HT1080 (cell line): ENCODE measurements at regions not wholly inside any gene's neighbourhood (a gene's known extent, or its start where the extent isn't known, plus 50 kb on each side); places are given as distances from the start of the nearest gene placed in this dataset. TPM values are rescaled to one million over a fixed set of nuclear protein-coding genes. Genes with fewer than 3 reads are reported as not detected.

Experiments
- DNase-seq: peaks from one replicate; pipeline ENCODE4 v3.0.0-alpha.2; 2015; ENCODE audit warnings: low read depth
- small RNA-seq: library from RNA; depleted of rRNA; stranded (forward); fragments of <200 nt; gene quantifications from one replicate; pipeline ENCODE3, GENCODE V24; 2014

DNA sequence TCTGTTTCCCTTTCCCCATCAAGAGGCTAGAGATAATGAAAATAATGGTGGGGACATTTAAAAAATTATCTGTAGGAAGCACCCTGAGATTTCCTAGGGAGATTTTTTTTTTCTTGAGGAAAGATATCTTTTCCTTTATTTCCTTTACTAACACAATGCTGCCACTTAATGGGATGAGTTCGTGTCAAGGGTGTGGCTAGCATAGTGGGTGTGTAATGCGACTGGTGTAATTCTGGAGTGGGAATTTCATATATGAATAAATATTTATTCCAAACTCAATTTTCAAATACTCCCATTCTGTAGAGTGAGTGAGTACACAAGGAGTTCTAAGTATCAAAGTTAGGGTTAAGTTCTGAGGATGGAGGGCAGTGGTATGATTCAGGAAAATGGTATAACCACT is 66.1 kb upstream of the GALNT15 start:
- DNase-seq, result no peak

DNA sequence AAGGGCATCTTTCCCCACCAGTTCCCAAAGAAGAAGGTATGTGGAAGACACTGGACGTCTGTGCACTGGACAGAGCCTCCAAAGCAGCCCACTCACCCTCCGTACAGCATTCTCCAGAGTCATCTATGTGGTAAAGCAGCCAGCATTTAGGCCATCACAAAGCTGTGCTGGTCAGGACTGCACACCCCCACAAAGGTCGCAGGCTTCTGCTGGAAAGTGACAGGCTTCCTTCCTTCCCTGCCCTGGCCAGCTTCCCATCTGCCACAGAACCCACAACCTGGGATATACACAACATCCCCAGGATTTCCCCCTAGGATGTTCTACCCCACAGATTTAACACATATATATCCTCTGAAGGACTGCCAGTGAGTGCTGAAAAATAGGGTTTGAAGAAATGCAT is 64.6 kb upstream of the GALNT15 start:
- no peak for DNase-seq

GRCh38 chr3:16112910-16113504 is 61.5 kb upstream of the GALNT15 start:
- DNase-seq, result peak; percentile 64

GRCh38 chr3:16113704-16114103 is 60.8 kb upstream of the GALNT15 start:
- DNase-seq, result peak; percentile 69

GRCh38 chr3:16114429-16114828 is 60.1 kb upstream of the GALNT15 start:
- no peak for DNase-seq

GRCh38 chr3:16114930-16115329 is 59.5 kb upstream of the GALNT15 start:
- no peak for DNase-seq

DNA sequence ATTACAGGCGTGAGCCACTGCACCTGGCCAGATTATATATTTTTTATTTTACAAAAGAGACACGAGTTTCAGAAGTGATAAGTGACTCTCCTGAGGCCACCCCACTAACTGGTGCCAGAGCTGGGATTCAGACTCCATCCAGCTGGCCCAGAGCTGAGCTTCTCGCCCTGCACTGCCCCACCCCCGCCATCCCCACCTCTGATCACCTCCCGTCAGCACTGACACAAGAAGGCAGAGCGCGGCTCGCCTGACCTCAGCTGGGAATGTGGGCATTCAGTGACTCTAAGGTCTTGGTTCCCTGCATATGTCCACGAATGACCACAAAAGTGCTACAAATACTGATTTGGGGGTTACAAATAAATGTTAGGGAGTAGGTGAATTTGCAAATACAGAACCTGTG is 56.1 kb upstream of the GALNT15 start:
- no peak for DNase-seq

DNA sequence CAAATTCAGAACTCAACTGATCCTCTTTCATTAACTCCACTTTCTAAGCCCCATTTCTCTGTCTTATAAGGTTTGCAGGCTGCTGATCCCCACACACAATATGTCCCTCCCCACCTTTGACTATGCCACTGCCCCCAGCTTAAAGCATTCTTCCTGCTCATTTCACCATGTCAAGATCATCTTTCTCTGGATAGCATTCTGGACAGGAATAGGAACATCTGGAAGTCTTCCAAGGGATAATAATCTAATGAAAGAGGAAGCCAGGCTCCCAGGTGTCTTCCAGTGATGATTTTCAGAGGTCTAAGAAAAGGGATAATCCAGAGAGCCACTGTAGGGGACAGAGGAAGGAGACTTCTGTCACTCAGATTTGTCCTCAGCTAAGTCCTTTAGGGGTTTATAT is 54.6 kb upstream of the GALNT15 start:
- DNase-seq, result no peak

- DNase-seq, result no peak
These were observed 53.1 kb upstream of the GALNT15 start for GRCh38 chr3:16121391-16121790.

GRCh38 chr3:16122155-16122554 is 52.3 kb upstream of the GALNT15 start:
- DNase-seq, result no peak

GRCh38 chr3:16122661-16123060 is 51.8 kb upstream of the GALNT15 start:
- no peak for DNase-seq

DNA sequence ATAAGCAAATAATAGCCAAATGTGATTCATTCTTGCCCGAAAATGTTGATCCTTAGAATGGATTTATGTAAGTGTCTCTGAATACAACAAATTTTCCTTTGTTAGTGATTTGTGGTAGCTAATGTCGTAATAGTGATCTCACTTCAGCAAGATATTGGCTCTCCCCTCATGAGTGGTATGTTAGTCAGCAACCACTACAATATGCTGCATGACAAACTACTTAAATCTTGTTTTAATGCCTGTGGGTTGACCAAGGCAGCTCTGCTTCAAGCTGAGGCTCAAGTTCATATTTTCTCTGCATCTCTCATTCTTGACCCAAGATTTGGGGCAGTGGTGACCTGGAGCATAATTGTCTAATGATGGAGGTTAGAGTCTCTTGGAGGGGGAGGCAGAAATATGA is 49.8 kb upstream of the GALNT15 start:
- peak; percentile 95 for DNase-seq

Small RNA genes in the stretch of these regions (small RNA-seq; reads per million reads assigned to genes)
- gene MIR563, result not detected
